Lower leg skin (tissue), 3 donors: ENCODE measurements at regions not wholly inside any gene's neighbourhood (a gene's known extent, or its start where the extent isn't known, plus 50 kb on each side); places are given as distances from the start of the nearest gene placed in this dataset.

Source experiments
- CTCF ChIP-seq, 3 donors: fragments of 450-650 bp; IDR thresholded peaks; one replicate each; pipeline ENCODE4 v1.5.1; 2016; ENCODE audit warnings: antibody characterized with exemption in 3 of 3, mild to moderate bottlenecking in 3 of 3, moderate library complexity in 2 of 3
- POLR2A ChIP-seq, 2 donors: fragments of 450-650 bp; IDR thresholded peaks; one replicate each; pipeline ENCODE4 v1.6.1; 2016 to 2017; ENCODE audit warnings: antibody characterized with exemption in 2 of 2, mild to moderate bottlenecking in 1 of 2, moderate library complexity in 1 of 2

- no peak for TF ChIP-seq CTCF (IDR thresholded peaks at IDR 0.05)
- no peak for TF ChIP-seq POLR2A (IDR thresholded peaks at IDR 0.05)
These were observed 77.9 kb upstream of the DOCK10 start for GRCh38 chr2:225120186-225120585.
